HEK293T (cell line): ENCODE measurements at regions not wholly inside any gene's neighbourhood (a gene's known extent, or its start where the extent isn't known, plus 50 kb on each side); places are given as distances from the start of the nearest gene placed in this dataset.

Experiments
- CTCF ChIA-PET: fragments of 350-600 bp; formaldehyde crosslinking; extraction: SDS; loops from one replicate; lab custom pipeline; 2021; ENCODE audit warnings: antibody characterized with exemption, inconsistent platforms; lab: Yijun Ruan, JAX
- POLR2A ChIA-PET: fragments of 350-600 bp; formaldehyde crosslinking; extraction: SDS; loops from one replicate; lab custom pipeline; 2020; ENCODE audit warnings: antibody characterized with exemption, inconsistent platforms; lab: Yijun Ruan, JAX
- DNase-seq: peaks from one replicate; pipeline ENCODE4 v3.0.0; 2012; ENCODE audit warnings: mixed read lengths; ENCODE audit errors: extremely low spot score
- ARNT ChIP-seq: fragments of 450-650 bp; IDR thresholded peaks from 2 replicates; pipeline ENCODE4 v1.6.1; 2017; ENCODE audit warnings: mild to moderate bottlenecking
- BHLHE40 ChIP-seq: fragments of 450-650 bp; IDR thresholded peaks from 2 replicates; pipeline ENCODE4 v1.6.1; 2016; ENCODE audit warnings: mild to moderate bottlenecking, moderate library complexity, borderline replicate concordance
- CTBP1 ChIP-seq: fragments of 450-650 bp; IDR thresholded peaks from 2 replicates; pipeline ENCODE4 v1.6.1; 2016; ENCODE audit warnings: borderline replicate concordance
- ELF4 ChIP-seq: fragments of 450-650 bp; IDR thresholded peaks from 2 replicates; pipeline ENCODE4 v1.6.1; 2017; ENCODE audit warnings: antibody characterized with exemption
- FOXA1 ChIP-seq: fragments of 450-650 bp; IDR thresholded peaks from 2 replicates; pipeline ENCODE4 v1.6.1; 2016; ENCODE audit warnings: mild to moderate bottlenecking
- FOXK2 ChIP-seq: fragments of 450-650 bp; IDR thresholded peaks from 2 replicates; pipeline ENCODE4 v1.6.1; 2016; ENCODE audit warnings: mild to moderate bottlenecking
- FOXM1 ChIP-seq: fragments of 450-650 bp; IDR thresholded peaks from 2 replicates; pipeline ENCODE4 v1.6.1; 2017; ENCODE audit warnings: mild to moderate bottlenecking, borderline replicate concordance
- HDGF ChIP-seq: fragments of 450-650 bp; IDR thresholded peaks from 2 replicates; pipeline ENCODE4 v1.6.1; 2017; ENCODE audit warnings: antibody characterized with exemption, borderline replicate concordance
- L3MBTL2 ChIP-seq: fragments of 450-650 bp; conservative IDR thresholded peaks from 2 replicates; pipeline ENCODE4 v1.6.1; 2016; ENCODE audit warnings: mild to moderate bottlenecking
- LEF1 ChIP-seq: fragments of 450-650 bp; IDR thresholded peaks from 2 replicates; pipeline ENCODE4 v1.6.1; 2017; ENCODE audit warnings: mild to moderate bottlenecking, borderline replicate concordance
- NFRKB ChIP-seq: fragments of 450-650 bp; IDR thresholded peaks from 2 replicates; pipeline ENCODE4 v1.6.1; 2016; ENCODE audit warnings: mild to moderate bottlenecking, moderate library complexity
- SP1 ChIP-seq: fragments of 450-650 bp; IDR thresholded peaks from 2 replicates; pipeline ENCODE4 v1.6.1; 2017
- SUZ12 ChIP-seq: fragments of 450-650 bp; IDR thresholded peaks from 2 replicates; pipeline ENCODE4 v1.6.1; 2016; ENCODE audit warnings: mild to moderate bottlenecking
- TARDBP ChIP-seq: fragments of 450-650 bp; IDR thresholded peaks from 2 replicates; pipeline ENCODE4 v1.6.1; 2016
- ZNF384 ChIP-seq: fragments of 450-650 bp; IDR thresholded peaks from 2 replicates; pipeline ENCODE4 v1.6.1; 2016
- TF ChIP-seq, protein P1 (sequence below): fragments of 450-650 bp; IDR thresholded peaks from 2 replicates; pipeline ENCODE4 v1.6.1; 2016

DNA sequence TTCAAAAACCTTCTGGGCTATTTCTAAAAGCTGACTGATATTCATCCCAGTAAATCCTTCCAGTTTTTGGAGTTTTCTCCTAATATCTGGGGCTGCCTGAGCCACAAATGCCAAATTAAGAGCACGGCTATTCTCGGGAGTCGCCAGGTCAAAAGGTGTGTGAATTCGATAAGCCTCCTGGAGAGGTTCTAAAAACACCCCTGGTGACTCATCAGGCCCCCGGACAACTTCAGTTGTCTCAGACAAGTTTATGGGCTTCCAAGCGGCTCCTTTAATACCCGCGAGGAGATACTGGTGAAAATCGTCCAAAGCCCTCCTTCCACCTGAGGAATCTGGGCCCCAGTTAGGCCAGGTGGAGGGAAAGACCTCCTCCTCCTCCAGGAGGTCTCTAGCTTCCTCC, 677.1 kb downstream of the TMEM121 start:
- no peak for DNase-seq
- TF ChIP-seq FOXM1 (no peak), L3MBTL2 (no peak), ELF4 (no peak), BHLHE40 (no peak), FOXK2 (no peak), FOXA1 (no peak)
- CTCF ChIA-PET: no interaction called here
- POLR2A ChIA-PET: no interaction called here

DNA sequence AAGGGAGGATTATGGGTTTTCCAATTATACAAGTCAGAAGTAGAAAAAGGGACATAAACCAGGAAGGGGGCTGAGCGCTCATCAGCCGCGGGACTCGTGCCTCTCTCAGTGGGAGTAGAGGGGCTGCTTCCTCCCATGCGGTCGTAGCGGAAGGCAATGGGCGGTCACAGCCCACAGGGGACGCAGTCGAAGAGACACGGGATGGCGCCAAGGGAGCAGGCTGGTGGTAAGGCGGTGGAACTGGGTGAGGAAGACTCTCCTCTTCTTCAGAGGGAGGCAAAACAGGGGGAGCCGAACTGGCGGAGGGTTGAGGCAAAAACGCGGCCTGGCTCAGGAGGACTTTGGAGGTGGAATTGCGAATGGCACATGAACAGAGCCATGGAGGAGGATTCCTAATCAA, 677.7 kb downstream of the TMEM121 start:
- no peak for TF ChIP-seq FOXA1
- TF ChIP-seq ARNT: no peak
- TF ChIP-seq, protein P1, sequence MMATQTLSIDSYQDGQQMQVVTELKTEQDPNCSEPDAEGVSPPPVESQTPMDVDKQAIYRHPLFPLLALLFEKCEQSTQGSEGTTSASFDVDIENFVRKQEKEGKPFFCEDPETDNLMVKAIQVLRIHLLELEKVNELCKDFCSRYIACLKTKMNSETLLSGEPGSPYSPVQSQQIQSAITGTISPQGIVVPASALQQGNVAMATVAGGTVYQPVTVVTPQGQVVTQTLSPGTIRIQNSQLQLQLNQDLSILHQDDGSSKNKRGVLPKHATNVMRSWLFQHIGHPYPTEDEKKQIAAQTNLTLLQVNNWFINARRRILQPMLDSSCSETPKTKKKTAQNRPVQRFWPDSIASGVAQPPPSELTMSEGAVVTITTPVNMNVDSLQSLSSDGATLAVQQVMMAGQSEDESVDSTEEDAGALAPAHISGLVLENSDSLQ: no peak
- no peak for TF ChIP-seq TARDBP
- no peak for TF ChIP-seq LEF1
- no peak for TF ChIP-seq ZNF384
- no peak for TF ChIP-seq SP1
- no peak for TF ChIP-seq BHLHE40
- no peak for TF ChIP-seq FOXM1
- TF ChIP-seq HDGF: no peak
- no peak for TF ChIP-seq L3MBTL2
- TF ChIP-seq ELF4: no peak
- TF ChIP-seq NFRKB: no peak
- TF ChIP-seq CTBP1: no peak
- DNase-seq: no peak
- ChIA-PET CTCF (no interaction called here), POLR2A (no interaction called here)

DNA sequence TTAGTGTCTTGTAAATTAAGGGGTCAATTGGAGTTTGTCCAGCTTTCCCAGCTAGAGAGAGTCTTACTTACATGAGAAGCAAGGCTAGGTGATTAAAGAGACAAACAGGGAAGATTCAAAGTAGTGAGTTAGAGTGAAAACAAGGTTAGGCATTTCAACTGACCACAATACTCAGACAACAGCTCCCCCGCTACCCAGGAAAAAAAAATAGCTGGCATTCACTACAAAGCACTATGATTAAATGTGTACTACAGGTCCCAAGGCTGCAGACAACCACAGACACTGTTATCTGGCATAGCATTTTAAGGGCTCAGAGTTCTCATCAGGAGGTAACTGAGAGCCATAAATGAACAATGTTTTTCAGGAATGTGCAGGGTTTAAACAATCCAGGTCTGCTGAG, 680.9 kb downstream of the TMEM121 start:
- ChIA-PET CTCF (no interaction called here), POLR2A (no interaction called here)
- TF ChIP-seq TARDBP (no peak), L3MBTL2 (no peak), ZNF384 (no peak), ARNT (no peak), HDGF (no peak), SUZ12 (no peak), FOXM1 (no peak), NFRKB (no peak), SP1 (no peak)
- DNase-seq: no peak

DNA sequence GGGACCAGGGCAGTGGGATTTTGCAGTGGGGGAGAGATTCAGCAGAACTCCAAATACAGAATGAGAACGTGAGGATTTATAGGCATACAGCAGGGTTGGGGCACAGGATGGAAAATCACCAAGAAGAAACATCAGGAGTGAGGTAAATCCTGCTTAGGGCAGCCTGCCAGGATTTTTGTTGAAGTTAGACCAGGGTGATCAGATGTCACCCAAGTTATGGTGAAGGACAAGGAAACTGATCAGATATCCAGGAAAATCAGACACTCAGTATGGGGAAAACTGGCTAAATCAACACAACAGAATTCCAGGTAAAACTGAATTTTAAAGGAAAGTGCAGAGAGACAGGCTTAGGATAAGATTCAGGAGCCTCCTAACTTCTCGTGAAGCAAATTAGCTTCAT, 682.4 kb downstream of the TMEM121 start:
- TF ChIP-seq, protein P1: no peak
- TF ChIP-seq ZNF384 (no peak), L3MBTL2 (no peak), SUZ12 (no peak), LEF1 (no peak), FOXA1 (no peak), FOXM1 (no peak), NFRKB (no peak), SP1 (no peak), TARDBP (no peak), CTBP1 (no peak), FOXK2 (no peak), ARNT (no peak), ELF4 (no peak), BHLHE40 (no peak)
- no peak for DNase-seq
- CTCF ChIA-PET: no interaction called here
- POLR2A ChIA-PET: no interaction called here

DNA sequence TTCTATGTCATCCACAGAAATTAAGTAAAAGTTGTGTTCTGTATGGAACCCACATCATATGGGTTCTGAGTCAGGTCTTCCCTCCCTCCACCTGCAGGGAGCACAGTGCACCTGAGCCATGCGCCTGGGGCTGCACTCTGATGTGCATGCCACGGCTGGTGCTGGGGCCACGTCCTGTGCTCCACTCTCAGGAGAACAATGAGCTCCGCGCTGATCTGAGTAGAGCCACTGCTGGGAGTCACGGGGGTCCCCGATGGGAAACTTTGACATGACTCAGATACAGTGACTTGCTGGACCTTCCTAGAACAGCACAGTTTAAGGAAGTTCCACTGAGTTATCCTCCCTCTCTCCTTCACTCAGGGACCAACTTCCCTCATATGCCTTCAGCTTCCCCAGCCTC, 683.4 kb downstream of the TMEM121 start:
- CTCF ChIA-PET: no interaction called here
- POLR2A ChIA-PET: no interaction called here
- TF ChIP-seq FOXA1 (no peak), HDGF (no peak), SUZ12 (no peak), ARNT (no peak), SP1 (no peak), L3MBTL2 (no peak), BHLHE40 (no peak), CTBP1 (no peak), ELF4 (no peak), ZNF384 (no peak), NFRKB (no peak)
- TF ChIP-seq, protein P1: no peak
- no peak for DNase-seq

DNA sequence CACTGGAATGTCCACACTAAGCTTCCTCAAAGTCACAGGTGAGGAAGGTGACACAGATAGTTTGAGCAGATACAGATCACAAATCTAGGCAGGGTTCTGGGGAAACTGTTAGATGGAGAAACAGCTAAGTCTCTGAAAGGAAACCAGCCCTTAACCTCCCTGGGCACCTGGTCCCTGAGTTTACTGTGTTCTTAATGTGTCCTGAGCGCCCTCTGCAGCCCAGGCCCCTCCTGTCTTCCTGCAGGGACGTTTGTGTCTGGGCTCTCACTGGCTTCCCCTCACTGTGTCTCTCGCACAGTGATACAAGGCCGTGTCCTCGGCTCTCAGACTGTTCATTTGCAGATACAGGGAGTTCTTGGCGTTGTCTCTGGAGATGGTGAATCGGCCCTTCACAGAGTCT, 684.3 kb downstream of the TMEM121 start:
- ChIA-PET CTCF (no interaction called here), POLR2A (no interaction called here)
- no peak for TF ChIP-seq L3MBTL2
- no peak for TF ChIP-seq TARDBP
- no peak for TF ChIP-seq ARNT
- TF ChIP-seq SUZ12: no peak
- no peak for TF ChIP-seq BHLHE40
- TF ChIP-seq FOXK2: no peak
- no peak for TF ChIP-seq FOXA1
- no peak for TF ChIP-seq ZNF384
- no peak for TF ChIP-seq NFRKB
- TF ChIP-seq SP1: no peak
- TF ChIP-seq HDGF: no peak
- TF ChIP-seq, protein P1: no peak
- TF ChIP-seq ELF4: no peak
- TF ChIP-seq FOXM1: no peak
- no peak for TF ChIP-seq LEF1
- TF ChIP-seq CTBP1: no peak
- DNase-seq: no peak
